ENCODE measurements at regions not wholly inside any gene's neighbourhood (a gene's known extent, or its start where the extent isn't known, plus 50 kb on each side); places are given as distances from the start of the nearest gene placed in this dataset.

- TF ChIP-seq EZH2phosphoT487 (IDR thresholded peaks at IDR 0.05; ENCODE audit: low read depth): no peak
- TF ChIP-seq, protein P1, sequence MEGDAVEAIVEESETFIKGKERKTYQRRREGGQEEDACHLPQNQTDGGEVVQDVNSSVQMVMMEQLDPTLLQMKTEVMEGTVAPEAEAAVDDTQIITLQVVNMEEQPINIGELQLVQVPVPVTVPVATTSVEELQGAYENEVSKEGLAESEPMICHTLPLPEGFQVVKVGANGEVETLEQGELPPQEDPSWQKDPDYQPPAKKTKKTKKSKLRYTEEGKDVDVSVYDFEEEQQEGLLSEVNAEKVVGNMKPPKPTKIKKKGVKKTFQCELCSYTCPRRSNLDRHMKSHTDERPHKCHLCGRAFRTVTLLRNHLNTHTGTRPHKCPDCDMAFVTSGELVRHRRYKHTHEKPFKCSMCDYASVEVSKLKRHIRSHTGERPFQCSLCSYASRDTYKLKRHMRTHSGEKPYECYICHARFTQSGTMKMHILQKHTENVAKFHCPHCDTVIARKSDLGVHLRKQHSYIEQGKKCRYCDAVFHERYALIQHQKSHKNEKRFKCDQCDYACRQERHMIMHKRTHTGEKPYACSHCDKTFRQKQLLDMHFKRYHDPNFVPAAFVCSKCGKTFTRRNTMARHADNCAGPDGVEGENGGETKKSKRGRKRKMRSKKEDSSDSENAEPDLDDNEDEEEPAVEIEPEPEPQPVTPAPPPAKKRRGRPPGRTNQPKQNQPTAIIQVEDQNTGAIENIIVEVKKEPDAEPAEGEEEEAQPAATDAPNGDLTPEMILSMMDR (IDR thresholded peaks at IDR 0.05; ENCODE audit: low read depth, low read length): no peak
- Histone ChIP-seq H3K79me2 (ENCODE audit: low read length) (no peaks in the 10 kb centered on the region), H3K4me1 (ENCODE audit: low read length) (peaks cover 39% of the 10 kb centered on the region), H4K20me1 (ENCODE audit: insufficient read depth, low read length) (no peaks in the 10 kb centered on the region), H3K27ac (ENCODE audit: low read length) (no peak overlapping the region), H3K36me3 (replicated peaks; ENCODE audit: low read depth, low read length) (no peaks in the 10 kb centered on the region), H3K4me2 (ENCODE audit: low read length) (peak overlapping the region; percentile 94), H2AFZ (ENCODE audit: low read depth, low read length) (peak overlapping the region; percentile 90), H3K27me3 (ENCODE audit: low read depth, low read length) (no peaks in the 10 kb centered on the region), H3K9ac (ENCODE audit: low read length) (peak overlapping the region; percentile 48), H3K4me3 (ENCODE audit: low read length) (peak overlapping the region; percentile 75), H3K9me3 (ENCODE audit: insufficient read depth, low read length) (no peaks in the 10 kb centered on the region)
Observed at GRCh38 chr1:106924360-106924759, 132.1 kb upstream of the PRMT6 start.

GRCh38 chr1:106925750-106926149, 130.7 kb upstream of the PRMT6 start:
- no peaks in the 10 kb centered on the region for H3K36me3 ChIP-seq (replicated peaks; ENCODE audit: low read depth, low read length)
- H3K27me3 ChIP-seq (ENCODE audit: low read depth, low read length): no peaks in the 10 kb centered on the region
- H3K9me3 ChIP-seq (ENCODE audit: insufficient read depth, low read length): no peaks in the 10 kb centered on the region
- 0 out of 2 replicates have a peak overlapping the region, but pooled peaks have one; percentile 24 for H3K4me3 ChIP-seq (ENCODE audit: low read length)
- H4K20me1 ChIP-seq (ENCODE audit: insufficient read depth, low read length): no peaks in the 10 kb centered on the region
- peak overlapping the region; percentile 45 for H3K27ac ChIP-seq (ENCODE audit: low read length)
- H3K79me2 ChIP-seq (ENCODE audit: low read length): no peaks in the 10 kb centered on the region
- H3K4me2 ChIP-seq (ENCODE audit: low read length): peak overlapping the region; percentile 51
- H3K9ac ChIP-seq (ENCODE audit: low read length): peak overlapping the region; percentile 38
- no peak for TF ChIP-seq EZH2phosphoT487 (IDR thresholded peaks at IDR 0.05; ENCODE audit: low read depth)
- TF ChIP-seq, protein P1 (IDR thresholded peaks at IDR 0.05; ENCODE audit: low read depth, low read length): no peak
- peaks cover 39% of the 10 kb centered on the region for H3K4me1 ChIP-seq (ENCODE audit: low read length)
- no peak overlapping the region for H2AFZ ChIP-seq (ENCODE audit: low read depth, low read length)

- no peaks in the 10 kb centered on the region for H3K27me3 ChIP-seq (ENCODE audit: low read depth, low read length)
- H3K4me1 ChIP-seq (ENCODE audit: low read length): peaks cover 35% of the 10 kb centered on the region
- H3K36me3 ChIP-seq (replicated peaks; ENCODE audit: low read depth, low read length): no peaks in the 10 kb centered on the region
- no peak for TF ChIP-seq EZH2phosphoT487 (IDR thresholded peaks at IDR 0.05; ENCODE audit: low read depth)
- TF ChIP-seq, protein P1 (IDR thresholded peaks at IDR 0.05; ENCODE audit: low read depth, low read length): no peak
- no peaks in the 10 kb centered on the region for H3K9me3 ChIP-seq (ENCODE audit: insufficient read depth, low read length)
- H3K79me2 ChIP-seq (ENCODE audit: low read length): no peaks in the 10 kb centered on the region
- H3K4me3 ChIP-seq (ENCODE audit: low read length): no peak overlapping the region
- H3K4me2 ChIP-seq (ENCODE audit: low read length): peak overlapping the region; percentile 51
- peak overlapping the region; percentile 55; the same call in 1 of the 2 replicates for H2AFZ ChIP-seq (ENCODE audit: low read depth, low read length)
- H3K27ac ChIP-seq (ENCODE audit: low read length): peak overlapping the region; percentile 32; the same call in 1 of the 2 replicates
- peak overlapping the region; percentile 13; the same call in 1 of the 2 replicates for H3K9ac ChIP-seq (ENCODE audit: low read length)
- H4K20me1 ChIP-seq (ENCODE audit: insufficient read depth, low read length): no peaks in the 10 kb centered on the region
Observed at GRCh38 chr1:106926803-106927582, 129.5 kb upstream of the PRMT6 start.

GRCh38 chr1:106937104-106937503, 119.4 kb upstream of the PRMT6 start:
- H3K4me2 ChIP-seq (ENCODE audit: low read length): no peak overlapping the region

More at GRCh38 chr1:106937104-106937503, 119.4 kb upstream of the PRMT6 start:
- Histone ChIP-seq H2AFZ (ENCODE audit: low read depth, low read length) (no peak overlapping the region), H3K27me3 (ENCODE audit: low read depth, low read length) (no peaks in the 10 kb centered on the region), H3K79me2 (ENCODE audit: low read length) (no peaks in the 10 kb centered on the region), H3K36me3 (replicated peaks; ENCODE audit: low read depth, low read length) (peaks cover 7% of the 10 kb centered on the region), H3K4me3 (ENCODE audit: low read length) (no peak overlapping the region), H3K9me3 (ENCODE audit: insufficient read depth, low read length) (peaks cover 5% of the 10 kb centered on the region; the same call in 1 of the 2 replicates), H4K20me1 (ENCODE audit: insufficient read depth, low read length) (no peaks in the 10 kb centered on the region), H3K9ac (ENCODE audit: low read length) (no peak overlapping the region), H3K27ac (ENCODE audit: low read length) (no peak overlapping the region), H3K4me1 (ENCODE audit: low read length) (peaks cover 18% of the 10 kb centered on the region)
- TF ChIP-seq EZH2phosphoT487 (IDR thresholded peaks at IDR 0.05; ENCODE audit: low read depth): no peak
- TF ChIP-seq, protein P1 (IDR thresholded peaks at IDR 0.05; ENCODE audit: low read depth, low read length): no peak

All from OCI-LY3 (cell line).